Upper lobe of left lung (tissue), 4 donors: ENCODE measurements at regions not wholly inside any gene's neighbourhood (a gene's known extent, or its start where the extent isn't known, plus 50 kb on each side); places are given as distances from the start of the nearest gene placed in this dataset.

Source experiments
- CTCF ChIP-seq, 6 experiments: fragments of 450-650 bp in 4 of 6; fragments of 200-600 bp in 2 of 6; sonication (generic) in 2 of 6; IDR thresholded peaks; one replicate each; pipeline ENCODE4 v1.5.1; 2016 to 2019; ENCODE audit warnings: antibody characterized with exemption in 6 of 6
- EP300 ChIP-seq, 4 donors: sonication (generic); formaldehyde crosslinking; IDR thresholded peaks; one replicate each; pipeline ENCODE4 v1.5.1; 2017; ENCODE audit warnings: antibody characterized with exemption in 4 of 4, control low read depth in 2 of 4
- POLR2A ChIP-seq, 4 donors: fragments of 450-650 bp; IDR thresholded peaks; one replicate each; pipeline ENCODE4 v1.5.1; 2016 to 2017; ENCODE audit warnings: antibody characterized with exemption in 4 of 4, mild to moderate bottlenecking in 2 of 4

DNA sequence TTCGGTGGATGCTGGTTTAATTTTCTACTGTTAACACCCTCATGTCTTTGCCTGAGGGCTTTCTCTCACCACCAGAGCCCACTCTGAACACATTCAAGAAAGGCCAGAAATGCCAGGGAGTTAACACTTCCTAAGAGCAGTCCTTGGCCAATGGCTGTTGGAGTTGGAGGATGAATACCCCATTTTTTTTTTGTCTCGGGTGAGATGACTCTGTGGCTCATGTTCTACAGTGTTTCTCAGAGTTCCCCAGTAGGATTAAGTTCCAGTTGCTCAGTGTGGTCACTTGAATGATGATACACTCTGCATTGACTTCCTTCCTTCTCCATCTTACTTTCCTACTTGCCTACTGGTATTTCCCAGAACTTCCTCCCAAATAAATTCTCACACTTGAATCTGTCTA, 65.8 kb downstream of the FOS start:
- TF ChIP-seq CTCF (IDR thresholded peaks at IDR 0.05) (no peak), POLR2A (IDR thresholded peaks at IDR 0.05) (no peak), EP300 (IDR thresholded peaks at IDR 0.05) (no peak)
